ENCODE measurements at regions not wholly inside any gene's neighbourhood (a gene's known extent, or its start where the extent isn't known, plus 50 kb on each side); places are given as distances from the start of the nearest gene placed in this dataset.

GRCh38 chr13:58744686-58745085 lies 1113.1 kb downstream of the PCDH17 start:
- DNase-seq (ENCODE audit: low spot score) (no peak), ATAC-seq (ENCODE audit: insufficient number of reproducible peaks, low FRiP score, low read depth) (no peak)
- TF ChIP-seq CTCF (IDR thresholded peaks at IDR 0.05), result no peak

GRCh38 chr13:58767566-58767965 lies 1136.0 kb downstream of the PCDH17 start:
- H3K27me3 ChIP-seq (replicated peaks; ENCODE audit: insufficient read depth), result no peaks in the 10 kb centered on the region
- no peaks in the 10 kb centered on the region for H3K9me3 ChIP-seq
- TF ChIP-seq CTCF (IDR thresholded peaks at IDR 0.05), result no peak
- no peaks in the 10 kb centered on the region for H3K36me3 ChIP-seq
- no peak overlapping the region for H3K4me3 ChIP-seq
- no peak for ATAC-seq (ENCODE audit: insufficient number of reproducible peaks, low FRiP score, low read depth)
- no peaks in the 10 kb centered on the region for H3K4me1 ChIP-seq (ENCODE audit: control insufficient read depth in 1 of 2, low read depth in 2 of 2)
- no peak for DNase-seq (ENCODE audit: low spot score)
- no peak overlapping the region for H3K27ac ChIP-seq

More at GRCh38 chr13:58744686-58745085, 1113.1 kb downstream of the PCDH17 start:
- Histone ChIP-seq H3K36me3 (no peaks in the 10 kb centered on the region), H3K4me1 (ENCODE audit: control insufficient read depth in 1 of 2, low read depth in 2 of 2) (no peaks in the 10 kb centered on the region), H3K27ac (no peak overlapping the region), H3K9me3 (no peaks in the 10 kb centered on the region), H3K4me3 (no peak overlapping the region), H3K27me3 (replicated peaks; ENCODE audit: insufficient read depth) (no peaks in the 10 kb centered on the region)

- H3K27ac ChIP-seq, result no peak overlapping the region
- H3K9me3 ChIP-seq, result no peaks in the 10 kb centered on the region
- no peaks in the 10 kb centered on the region for H3K36me3 ChIP-seq
- no peak overlapping the region for H3K4me3 ChIP-seq
- no peak for ATAC-seq (ENCODE audit: insufficient number of reproducible peaks, low FRiP score, low read depth)
- no peak for DNase-seq (ENCODE audit: low spot score)
- no peaks in the 10 kb centered on the region for H3K27me3 ChIP-seq (replicated peaks; ENCODE audit: insufficient read depth)
- no peak for TF ChIP-seq CTCF (IDR thresholded peaks at IDR 0.05)
- H3K4me1 ChIP-seq (ENCODE audit: control insufficient read depth in 1 of 2, low read depth in 2 of 2), result no peaks in the 10 kb centered on the region
Observed at GRCh38 chr13:58773280-58773859, 1141.8 kb downstream of the PCDH17 start.

- no peaks in the 10 kb centered on the region for H3K9me3 ChIP-seq
- DNase-seq (ENCODE audit: low spot score) (no peak), ATAC-seq (ENCODE audit: insufficient number of reproducible peaks, low FRiP score, low read depth) (no peak)
- no peak for TF ChIP-seq CTCF (IDR thresholded peaks at IDR 0.05)
- H3K4me3 ChIP-seq, result no peak overlapping the region
- no peak overlapping the region for H3K27ac ChIP-seq
- no peaks in the 10 kb centered on the region for H3K4me1 ChIP-seq (ENCODE audit: control insufficient read depth in 1 of 2, low read depth in 2 of 2)
- H3K36me3 ChIP-seq, result no peaks in the 10 kb centered on the region
- no peaks in the 10 kb centered on the region for H3K27me3 ChIP-seq (replicated peaks; ENCODE audit: insufficient read depth)
Observed at GRCh38 chr13:58782736-58783135, 1151.2 kb downstream of the PCDH17 start.

DNA sequence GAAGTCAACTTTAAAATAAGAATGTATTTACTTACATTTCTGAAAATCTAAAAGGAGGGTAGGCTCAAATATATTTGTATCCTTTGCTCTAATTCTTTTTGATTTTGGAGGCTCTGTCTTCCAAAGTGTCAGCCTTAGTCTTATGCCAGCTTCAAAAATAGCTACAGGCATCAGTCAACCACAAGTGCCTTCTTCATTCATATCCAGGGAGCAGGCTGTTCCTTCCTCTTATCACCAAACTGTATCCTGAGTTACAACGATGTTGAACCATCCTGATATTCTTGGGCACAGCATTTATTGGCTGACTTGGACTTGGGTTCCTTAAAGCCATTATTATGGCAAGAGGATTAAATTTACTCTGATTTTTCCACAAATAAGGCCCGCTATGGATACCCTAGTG lies 1161.3 kb downstream of the PCDH17 start:
- H3K9me3 ChIP-seq, result no peaks in the 10 kb centered on the region
- DNase-seq (ENCODE audit: low spot score) (no peak), ATAC-seq (ENCODE audit: insufficient number of reproducible peaks, low FRiP score, low read depth) (no peak)
- no peak overlapping the region for H3K27ac ChIP-seq
- H3K4me3 ChIP-seq, result no peak overlapping the region
- TF ChIP-seq CTCF (IDR thresholded peaks at IDR 0.05), result no peak
- H3K4me1 ChIP-seq (ENCODE audit: control insufficient read depth in 1 of 2, low read depth in 2 of 2), result no peaks in the 10 kb centered on the region
- no peaks in the 10 kb centered on the region for H3K36me3 ChIP-seq
- H3K27me3 ChIP-seq (replicated peaks; ENCODE audit: insufficient read depth), result no peaks in the 10 kb centered on the region

Measured in thoracic aorta (tissue), 2 donors.